ENCODE measurements at regions not wholly inside any gene's neighbourhood (a gene's known extent, or its start where the extent isn't known, plus 50 kb on each side); places are given as distances from the start of the nearest gene placed in this dataset.

- no peak for DNase-seq (ENCODE audit: low read depth)
- no peak for TF ChIP-seq CTCF (IDR thresholded peaks at IDR 0.05; ENCODE audit: low read length, missing control alignments)
- H3K4me3 ChIP-seq (replicated peaks; ENCODE audit: low read depth, low read length): no peak overlapping the region
Observed at GRCh38 chr2:37866171-37866934, 58.7 kb upstream of the RMDN2 start.

- H3K4me3 ChIP-seq (replicated peaks; ENCODE audit: low read depth, low read length): no peak overlapping the region
- no peak for TF ChIP-seq CTCF (IDR thresholded peaks at IDR 0.05; ENCODE audit: low read length, missing control alignments)
- no peak for DNase-seq (ENCODE audit: low read depth)
Observed at GRCh38 chr2:37867166-37867565, 57.9 kb upstream of the RMDN2 start.

- H3K4me3 ChIP-seq (replicated peaks; ENCODE audit: low read depth, low read length): no peak overlapping the region
- no peak for DNase-seq (ENCODE audit: low read depth)
- TF ChIP-seq CTCF (IDR thresholded peaks at IDR 0.05; ENCODE audit: low read length, missing control alignments): no peak
Observed at GRCh38 chr2:37868866-37869265, 56.2 kb upstream of the RMDN2 start.

GRCh38 chr2:37869304-37869703 lies 55.8 kb upstream of the RMDN2 start:
- no peak for DNase-seq (ENCODE audit: low read depth)
- TF ChIP-seq CTCF (IDR thresholded peaks at IDR 0.05; ENCODE audit: low read length, missing control alignments): no peak
- H3K4me3 ChIP-seq (replicated peaks; ENCODE audit: low read depth, low read length): no peak overlapping the region

- no peak overlapping the region for H3K4me3 ChIP-seq (replicated peaks; ENCODE audit: low read depth, low read length)
- peak; percentile 30 for DNase-seq (ENCODE audit: low read depth)
- no peak for TF ChIP-seq CTCF (IDR thresholded peaks at IDR 0.05; ENCODE audit: low read length, missing control alignments)
Observed at GRCh38 chr2:37869771-37870170, 55.3 kb upstream of the RMDN2 start.

GRCh38 chr2:37870829-37871228 lies 54.3 kb upstream of the RMDN2 start:
- peak; percentile 53 for DNase-seq (ENCODE audit: low read depth)
- H3K4me3 ChIP-seq (replicated peaks; ENCODE audit: low read depth, low read length): no peak overlapping the region

More at GRCh38 chr2:37870829-37871228, 54.3 kb upstream of the RMDN2 start:
- no peak for TF ChIP-seq CTCF (IDR thresholded peaks at IDR 0.05; ENCODE audit: low read length, missing control alignments)

Data from fibroblast of pulmonary artery (primary cell).